ENCODE measurements at regions not wholly inside any gene's neighbourhood (a gene's known extent, or its start where the extent isn't known, plus 50 kb on each side); places are given as distances from the start of the nearest gene placed in this dataset.
"Not testable (repeated sequence)": the region's sequence is repeated elsewhere in the genome, so short reads cannot be mapped to it uniquely, and the experiment has no call there.

DNA sequence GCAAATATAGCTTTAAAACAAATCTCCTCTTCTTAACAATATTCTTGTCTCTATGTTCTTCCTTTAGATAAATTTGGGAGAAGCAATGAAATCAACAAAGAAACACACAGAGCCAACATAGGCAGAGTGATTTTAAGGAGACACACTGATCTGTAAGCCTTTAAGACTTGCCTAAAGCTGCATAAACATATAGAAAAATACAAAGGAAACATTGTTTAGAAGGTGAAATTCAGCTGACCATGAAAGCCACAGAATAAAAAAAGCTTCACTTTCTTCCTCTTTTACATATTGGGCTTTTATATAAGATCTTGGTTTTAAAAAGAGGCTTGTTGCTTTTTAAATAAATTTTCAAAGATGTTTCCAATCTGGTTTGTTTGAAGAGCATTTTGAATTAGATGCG is 1277.5 kb downstream of the EFNA5 start:
- intact Hi-C loops (cut with DNase I) = no loop called here
- no peak overlapping the region for H3K4me3 ChIP-seq
- DNase-seq (no peak), ATAC-seq (no peak)
- H3K27ac ChIP-seq = no peak overlapping the region
- no peaks in the 10 kb centered on the region for H3K36me3 ChIP-seq
- H3K27me3 ChIP-seq = no peaks in the 10 kb centered on the region
- no peaks in the 10 kb centered on the region for H3K9me3 ChIP-seq
- no peaks in the 10 kb centered on the region for H3K4me1 ChIP-seq
- TF ChIP-seq CTCF (IDR thresholded peaks at IDR 0.05) = no peak

DNA sequence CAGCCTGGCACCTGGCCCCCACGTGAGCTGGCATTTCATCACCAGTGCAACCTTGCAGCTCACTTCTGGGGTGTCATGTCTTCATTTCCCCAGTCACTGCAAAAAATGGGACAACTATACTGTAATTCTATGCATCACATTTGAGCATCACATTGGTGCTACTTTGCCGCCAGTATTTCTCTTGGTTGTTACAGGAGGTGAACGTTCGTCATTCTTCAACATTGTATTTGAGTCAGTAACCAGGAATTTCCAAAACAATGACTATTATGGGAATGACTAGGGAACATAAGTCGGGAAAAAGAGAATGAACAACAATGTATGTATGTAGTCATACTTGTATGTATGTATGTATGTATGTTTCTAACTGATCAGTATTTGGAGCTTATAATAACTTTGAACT is 1278.0 kb downstream of the EFNA5 start:
- ATAC-seq = no peak
- TF ChIP-seq CTCF (IDR thresholded peaks at IDR 0.05) = no peak
- DNase-seq = no peak
- no peak overlapping the region for H3K27ac ChIP-seq
- H3K9me3 ChIP-seq = no peaks in the 10 kb centered on the region
- no peak overlapping the region for H3K4me3 ChIP-seq
- intact Hi-C loops (cut with DNase I) = no loop called here
- no peaks in the 10 kb centered on the region for H3K4me1 ChIP-seq
- H3K27me3 ChIP-seq = no peaks in the 10 kb centered on the region
- no peaks in the 10 kb centered on the region for H3K36me3 ChIP-seq

- H3K27me3 ChIP-seq; DNase-seq; H3K4me1 ChIP-seq; ATAC-seq; H3K9me3 ChIP-seq; H3K27ac ChIP-seq; H3K4me3 ChIP-seq; intact Hi-C loops (cut with DNase I); H3K36me3 ChIP-seq: not testable (repeated sequence)
These were observed 1283.0 kb downstream of the EFNA5 start for GRCh38 chr5:106387767-106388166.

- H3K4me1 ChIP-seq = no peaks in the 10 kb centered on the region
- DNase-seq (no peak), ATAC-seq (no peak)
- H3K27ac ChIP-seq = no peak overlapping the region
- intact Hi-C loops (cut with DNase I) = no loop called here
- H3K4me3 ChIP-seq = no peak overlapping the region
- TF ChIP-seq CTCF (IDR thresholded peaks at IDR 0.05) = no peak
- no peaks in the 10 kb centered on the region for H3K36me3 ChIP-seq
- H3K27me3 ChIP-seq = no peaks in the 10 kb centered on the region
- H3K9me3 ChIP-seq = no peaks in the 10 kb centered on the region
These were observed 1284.5 kb downstream of the EFNA5 start for GRCh38 chr5:106386287-106386686.

GRCh38 chr5:106380736-106381135 is 1290.0 kb downstream of the EFNA5 start:
- Histone ChIP-seq H3K4me1 (no peaks in the 10 kb centered on the region), H3K4me3 (no peak overlapping the region), H3K36me3 (no peaks in the 10 kb centered on the region), H3K27ac (no peak overlapping the region), H3K9me3 (no peaks in the 10 kb centered on the region), H3K27me3 (no peaks in the 10 kb centered on the region)
- intact Hi-C loops (cut with DNase I) = no loop called here
- no peak for TF ChIP-seq CTCF (IDR thresholded peaks at IDR 0.05)
- ATAC-seq = no peak
- DNase-seq = no peak

DNA sequence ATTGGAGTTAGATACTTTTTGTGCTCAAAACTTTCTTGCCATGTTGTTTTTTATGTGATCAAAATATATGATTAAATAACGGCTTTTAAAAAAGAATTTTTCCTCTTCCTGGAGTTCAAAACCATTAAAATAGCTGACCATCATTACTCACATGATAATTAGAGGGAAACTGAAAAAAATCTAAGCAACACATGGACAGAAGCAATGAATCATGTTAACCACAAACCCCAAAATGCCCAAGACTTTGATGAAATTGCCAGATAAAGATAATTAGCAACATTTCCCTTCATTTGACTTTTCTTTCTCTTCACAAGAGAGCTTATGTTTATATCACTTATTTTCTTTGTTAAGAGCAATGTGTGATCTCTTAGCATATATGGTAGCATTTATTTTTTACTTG is 1294.2 kb downstream of the EFNA5 start:
- intact Hi-C loops (cut with DNase I) = no loop called here
- Histone ChIP-seq H3K36me3 (no peaks in the 10 kb centered on the region), H3K4me1 (no peaks in the 10 kb centered on the region), H3K27ac (no peak overlapping the region), H3K27me3 (no peaks in the 10 kb centered on the region), H3K4me3 (no peak overlapping the region), H3K9me3 (no peaks in the 10 kb centered on the region)
- TF ChIP-seq CTCF (IDR thresholded peaks at IDR 0.05) = no peak
- ATAC-seq (no peak), DNase-seq (no peak)
